ENCODE measurements at regions not wholly inside any gene's neighbourhood (a gene's known extent, or its start where the extent isn't known, plus 50 kb on each side); places are given as distances from the start of the nearest gene placed in this dataset.

DNA sequence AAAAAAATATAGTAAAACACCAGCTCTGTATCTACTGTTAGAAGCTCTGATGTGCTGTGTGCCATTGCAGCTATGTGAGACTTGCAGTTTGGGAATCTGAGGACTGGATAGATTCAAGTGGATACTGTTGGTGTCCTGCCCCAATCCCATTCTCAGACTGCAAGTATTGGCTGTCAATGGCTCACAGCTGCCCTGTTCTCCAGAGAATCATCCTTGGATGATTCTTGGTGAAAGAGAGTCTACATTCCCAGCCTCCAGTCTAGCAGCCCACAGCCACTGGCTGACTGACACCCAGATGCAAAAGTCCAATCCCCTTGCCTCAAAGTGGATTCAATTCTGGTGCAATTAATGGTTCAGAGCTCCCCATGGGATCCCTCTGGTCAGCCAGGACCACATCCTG, 206.1 kb upstream of the MTNR1B start:
- Histone ChIP-seq H3K27me3 (no peaks in the 10 kb centered on the region), H3K27ac (no peak overlapping the region), H3K4me1 (peaks cover 0 to 14% of the 10 kb centered on the region in 2 donors), H3K4me3 (no peak overlapping the region), H3K36me3 (no peaks in the 10 kb centered on the region), H3K9me3 (no peaks in the 10 kb centered on the region)
- TF ChIP-seq, protein P1, sequence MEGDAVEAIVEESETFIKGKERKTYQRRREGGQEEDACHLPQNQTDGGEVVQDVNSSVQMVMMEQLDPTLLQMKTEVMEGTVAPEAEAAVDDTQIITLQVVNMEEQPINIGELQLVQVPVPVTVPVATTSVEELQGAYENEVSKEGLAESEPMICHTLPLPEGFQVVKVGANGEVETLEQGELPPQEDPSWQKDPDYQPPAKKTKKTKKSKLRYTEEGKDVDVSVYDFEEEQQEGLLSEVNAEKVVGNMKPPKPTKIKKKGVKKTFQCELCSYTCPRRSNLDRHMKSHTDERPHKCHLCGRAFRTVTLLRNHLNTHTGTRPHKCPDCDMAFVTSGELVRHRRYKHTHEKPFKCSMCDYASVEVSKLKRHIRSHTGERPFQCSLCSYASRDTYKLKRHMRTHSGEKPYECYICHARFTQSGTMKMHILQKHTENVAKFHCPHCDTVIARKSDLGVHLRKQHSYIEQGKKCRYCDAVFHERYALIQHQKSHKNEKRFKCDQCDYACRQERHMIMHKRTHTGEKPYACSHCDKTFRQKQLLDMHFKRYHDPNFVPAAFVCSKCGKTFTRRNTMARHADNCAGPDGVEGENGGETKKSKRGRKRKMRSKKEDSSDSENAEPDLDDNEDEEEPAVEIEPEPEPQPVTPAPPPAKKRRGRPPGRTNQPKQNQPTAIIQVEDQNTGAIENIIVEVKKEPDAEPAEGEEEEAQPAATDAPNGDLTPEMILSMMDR (IDR thresholded peaks at IDR 0.05): no peak
- DNase-seq (ENCODE audit: low spot score): no peak

DNA sequence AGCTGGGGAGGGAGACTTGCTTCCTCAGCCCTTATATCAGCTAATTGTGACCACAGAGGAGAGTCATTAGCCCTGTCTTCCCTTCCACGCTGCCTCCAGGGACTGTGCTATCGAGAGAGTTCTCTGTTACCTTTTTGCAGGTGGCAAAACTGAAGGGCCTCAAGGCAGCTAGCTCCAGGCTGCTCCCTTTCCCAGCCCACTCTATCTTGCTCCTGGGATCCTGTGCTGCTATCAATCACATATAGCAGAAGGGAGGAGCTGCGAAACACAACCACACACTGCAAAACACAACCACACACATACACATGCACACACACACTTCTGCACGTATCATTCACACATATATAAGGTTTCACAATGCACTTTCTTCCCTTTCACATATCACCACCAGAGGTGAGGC, 205.3 kb upstream of the MTNR1B start:
- Histone ChIP-seq H3K9me3 (no peaks in the 10 kb centered on the region), H3K27ac (no peak overlapping the region), H3K4me3 (no peak overlapping the region), H3K36me3 (no peaks in the 10 kb centered on the region), H3K4me1 (peaks cover 0 to 19% of the 10 kb centered on the region in 2 donors), H3K27me3 (no peaks in the 10 kb centered on the region)
- no peak for DNase-seq (ENCODE audit: low spot score)
- TF ChIP-seq, protein P1 (IDR thresholded peaks at IDR 0.05): no peak

DNA sequence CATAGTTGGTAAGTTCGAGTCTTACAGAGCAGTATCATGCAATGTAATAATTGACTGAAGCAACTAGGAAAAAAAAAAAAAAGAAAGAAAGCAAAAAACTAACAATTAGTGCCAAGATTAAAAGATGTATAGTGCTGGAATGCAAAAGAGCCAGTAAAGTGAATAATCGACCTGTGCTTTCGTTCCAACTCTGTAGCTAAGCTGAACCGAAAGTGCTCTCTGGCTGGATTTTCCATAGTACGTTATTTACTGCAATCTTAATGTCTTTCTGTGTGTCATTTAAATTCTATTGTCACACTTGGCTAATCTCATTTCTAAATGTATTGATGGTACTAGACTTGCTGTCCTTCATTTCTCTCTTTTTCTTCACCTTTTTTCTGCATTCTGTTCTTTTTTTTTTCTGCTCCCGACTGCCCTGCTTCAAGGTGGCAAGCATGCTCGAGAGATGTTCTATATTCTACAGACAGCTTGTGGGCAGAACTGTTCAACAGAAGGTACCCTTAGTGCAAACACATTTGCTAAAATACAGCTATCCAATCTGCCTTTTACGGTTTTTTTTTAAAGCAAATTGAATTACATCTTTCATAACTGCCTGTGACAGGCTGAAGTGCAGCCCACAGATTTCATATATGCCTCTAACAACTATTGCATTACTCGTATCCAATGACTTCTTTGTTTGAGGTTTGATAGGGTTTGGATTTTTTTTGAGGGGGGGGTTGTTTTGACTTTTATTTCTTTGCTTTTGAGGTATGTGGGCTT, 204.2 kb upstream of the MTNR1B start:
- no peak for DNase-seq (ENCODE audit: low spot score)
- H3K27me3 ChIP-seq: no peaks in the 10 kb centered on the region
- H3K27ac ChIP-seq: no peak overlapping the region
- peak overlapping the region in 1 of 2 donors; percentile 40 for H3K4me3 ChIP-seq
- H3K36me3 ChIP-seq: no peaks in the 10 kb centered on the region
- peaks cover 0 to 23% of the 10 kb centered on the region in 2 donors for H3K4me1 ChIP-seq
- H3K9me3 ChIP-seq: no peaks in the 10 kb centered on the region
- TF ChIP-seq, protein P1 (IDR thresholded peaks at IDR 0.05): no peak

DNA sequence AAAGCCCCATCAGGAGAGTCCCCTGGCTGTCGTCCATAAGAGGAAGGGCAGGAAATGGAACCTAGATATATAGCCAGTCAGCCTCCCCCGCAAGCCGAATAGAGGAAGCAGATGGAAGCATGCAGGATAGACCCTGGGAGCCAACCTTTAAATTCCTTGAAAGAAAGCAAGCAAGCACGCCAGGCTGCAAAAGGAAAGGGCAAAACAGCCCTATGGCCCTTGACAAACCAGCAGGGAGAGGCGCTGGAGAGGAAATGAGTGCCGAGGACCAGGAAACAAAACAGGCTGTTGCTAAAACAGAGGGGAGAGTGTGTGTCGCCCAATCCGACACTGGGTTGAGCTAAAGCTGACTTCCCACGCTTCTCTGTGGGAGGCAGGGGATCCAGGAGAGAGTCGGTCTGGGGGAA, 203.5 kb upstream of the MTNR1B start:
- no peaks in the 10 kb centered on the region for H3K36me3 ChIP-seq
- no peaks in the 10 kb centered on the region for H3K27me3 ChIP-seq
- H3K4me3 ChIP-seq: peak overlapping the region; percentile 17 to 40
- peak overlapping the region in 1 of 2 donors; percentile 3 for H3K27ac ChIP-seq
- no peaks in the 10 kb centered on the region for H3K9me3 ChIP-seq
- peak; percentile 60 for DNase-seq (ENCODE audit: low spot score)
- TF ChIP-seq, protein P1 (IDR thresholded peaks at IDR 0.05): no peak
- H3K4me1 ChIP-seq: peaks cover 0 to 27% of the 10 kb centered on the region in 2 donors

DNA sequence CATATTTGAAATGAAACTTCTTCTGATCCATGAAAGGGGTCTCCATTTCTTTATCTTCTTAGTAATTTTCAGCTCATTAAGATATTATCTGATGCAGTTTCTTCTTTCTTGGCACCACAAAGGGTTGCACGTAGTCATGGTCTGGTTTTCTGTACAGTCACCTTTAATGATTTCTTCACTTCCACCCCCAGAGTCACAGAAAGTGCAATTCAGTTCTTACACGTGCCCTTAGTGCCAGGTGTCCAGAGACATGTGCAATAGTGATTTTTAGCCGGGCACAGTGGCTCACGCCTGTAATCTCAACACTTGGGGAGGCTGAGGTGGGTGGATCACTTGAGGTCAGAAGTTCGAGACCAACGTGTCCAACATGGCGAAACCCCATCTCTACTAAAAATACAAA, 202.8 kb upstream of the MTNR1B start:
- DNase-seq (ENCODE audit: low spot score): no peak
- TF ChIP-seq, protein P1 (IDR thresholded peaks at IDR 0.05): no peak
- Histone ChIP-seq H3K9me3 (no peaks in the 10 kb centered on the region), H3K36me3 (no peaks in the 10 kb centered on the region), H3K27me3 (no peaks in the 10 kb centered on the region), H3K4me1 (peaks cover 0 to 29% of the 10 kb centered on the region in 2 donors), H3K4me3 (no peak overlapping the region), H3K27ac (no peak overlapping the region)

DNA sequence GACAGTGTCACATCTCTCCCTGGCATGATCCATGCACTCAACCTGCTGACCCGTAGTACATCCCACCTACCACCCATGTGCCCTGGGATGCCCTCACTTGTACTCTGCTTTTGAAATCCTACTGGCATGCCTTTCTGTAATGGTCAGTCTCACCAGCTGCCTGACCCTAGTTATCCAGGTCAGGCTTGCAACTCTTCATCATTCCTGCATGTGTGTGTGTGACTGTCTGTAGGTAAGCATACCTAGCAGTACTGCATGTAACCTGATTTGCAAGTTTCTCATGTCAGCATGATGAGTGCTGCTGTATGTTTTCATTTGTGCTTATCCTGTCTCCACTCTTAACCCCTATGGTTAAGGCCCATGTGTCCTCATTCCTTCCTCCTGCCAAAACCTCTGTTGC, 202.0 kb upstream of the MTNR1B start:
- no peak overlapping the region for H3K27ac ChIP-seq
- peaks cover 0 to 29% of the 10 kb centered on the region in 2 donors for H3K4me1 ChIP-seq
- TF ChIP-seq, protein P1 (IDR thresholded peaks at IDR 0.05): no peak
- no peaks in the 10 kb centered on the region for H3K27me3 ChIP-seq
- H3K36me3 ChIP-seq: no peaks in the 10 kb centered on the region
- DNase-seq (ENCODE audit: low spot score): no peak
- H3K4me3 ChIP-seq: no peak overlapping the region
- no peaks in the 10 kb centered on the region for H3K9me3 ChIP-seq

All from right atrium auricular region (tissue), 2 donors.